ENCODE measurements at regions not wholly inside any gene's neighbourhood (a gene's known extent, or its start where the extent isn't known, plus 50 kb on each side); places are given as distances from the start of the nearest gene placed in this dataset.

- DNase-seq: no peak
- Histone ChIP-seq H3K4me1 (ENCODE audit: insufficient read depth, low read length) (no peaks in the 10 kb centered on the region), H3K4me3 (ENCODE audit: low read depth in 1 of 2, low read length in 2 of 2) (no peak overlapping the region), H3K27me3 (ENCODE audit: insufficient read depth, low read length, poor library complexity) (no peaks in the 10 kb centered on the region), H3K9ac (ENCODE audit: low read depth, low read length) (no peak overlapping the region), H3K27ac (ENCODE audit: low read length) (no peak overlapping the region), H3K9me3 (ENCODE audit: insufficient read depth, low read length, severe bottlenecking) (no peaks in the 10 kb centered on the region), H3K4me2 (ENCODE audit: insufficient read depth, low read length) (no peak overlapping the region), H3K36me3 (ENCODE audit: insufficient read depth, low read length) (no peaks in the 10 kb centered on the region), H4K20me1 (ENCODE audit: insufficient read depth, low read length) (no peaks in the 10 kb centered on the region), H3K79me2 (ENCODE audit: insufficient read depth, low read length) (no peaks in the 10 kb centered on the region), H2AFZ (ENCODE audit: low read depth, low read length) (no peak overlapping the region)
- TF ChIP-seq EZH2 (IDR thresholded peaks at IDR 0.05; ENCODE audit: borderline replicate concordance, low read depth, low read length, severe bottlenecking) (no peak), CTCF (IDR thresholded peaks at IDR 0.05; ENCODE audit: borderline replicate concordance, extremely low read depth, low read length, poor library complexity, severe bottlenecking) (no peak)
- no peak for ATAC-seq (ENCODE audit: insufficient read depth, low read depth)
Observed at GRCh38 chr4:107478327-107478980, 241.6 kb downstream of the PAPSS1 start.

- no peak for TF ChIP-seq CTCF (IDR thresholded peaks at IDR 0.05; ENCODE audit: borderline replicate concordance, extremely low read depth, low read length, poor library complexity, severe bottlenecking)
- no peak for TF ChIP-seq EZH2 (IDR thresholded peaks at IDR 0.05; ENCODE audit: borderline replicate concordance, low read depth, low read length, severe bottlenecking)
- no peak overlapping the region for H3K4me3 ChIP-seq (ENCODE audit: low read depth in 1 of 2, low read length in 2 of 2)
- H3K36me3 ChIP-seq (ENCODE audit: insufficient read depth, low read length): no peaks in the 10 kb centered on the region
- no peaks in the 10 kb centered on the region for H3K4me1 ChIP-seq (ENCODE audit: insufficient read depth, low read length)
- no peaks in the 10 kb centered on the region for H4K20me1 ChIP-seq (ENCODE audit: insufficient read depth, low read length)
- no peaks in the 10 kb centered on the region for H3K79me2 ChIP-seq (ENCODE audit: insufficient read depth, low read length)
- DNase-seq: no peak
- no peak overlapping the region for H3K4me2 ChIP-seq (ENCODE audit: insufficient read depth, low read length)
- H3K27me3 ChIP-seq (ENCODE audit: insufficient read depth, low read length, poor library complexity): peaks cover 3% of the 10 kb centered on the region
- no peak overlapping the region for H3K9ac ChIP-seq (ENCODE audit: low read depth, low read length)
- no peak overlapping the region for H3K27ac ChIP-seq (ENCODE audit: low read length)
- no peak for ATAC-seq (ENCODE audit: insufficient read depth, low read depth)
- H3K9me3 ChIP-seq (ENCODE audit: insufficient read depth, low read length, severe bottlenecking): no peaks in the 10 kb centered on the region
- no peak overlapping the region for H2AFZ ChIP-seq (ENCODE audit: low read depth, low read length)
Observed at GRCh38 chr4:107473126-107473525, 246.9 kb downstream of the PAPSS1 start.

- H3K27ac ChIP-seq (ENCODE audit: low read length): no peak overlapping the region
- TF ChIP-seq EZH2 (IDR thresholded peaks at IDR 0.05; ENCODE audit: borderline replicate concordance, low read depth, low read length, severe bottlenecking) (no peak), CTCF (IDR thresholded peaks at IDR 0.05; ENCODE audit: borderline replicate concordance, extremely low read depth, low read length, poor library complexity, severe bottlenecking) (no peak)
Observed at GRCh38 chr4:107472265-107472948, 247.6 kb downstream of the PAPSS1 start.

More at GRCh38 chr4:107472265-107472948, 247.6 kb downstream of the PAPSS1 start:
- Histone ChIP-seq H3K4me3 (ENCODE audit: low read depth in 1 of 2, low read length in 2 of 2) (no peak overlapping the region), H3K27me3 (ENCODE audit: insufficient read depth, low read length, poor library complexity) (peaks cover 3% of the 10 kb centered on the region), H3K4me1 (ENCODE audit: insufficient read depth, low read length) (no peaks in the 10 kb centered on the region), H4K20me1 (ENCODE audit: insufficient read depth, low read length) (no peaks in the 10 kb centered on the region), H2AFZ (ENCODE audit: low read depth, low read length) (no peak overlapping the region), H3K9ac (ENCODE audit: low read depth, low read length) (no peak overlapping the region), H3K9me3 (ENCODE audit: insufficient read depth, low read length, severe bottlenecking) (no peaks in the 10 kb centered on the region), H3K36me3 (ENCODE audit: insufficient read depth, low read length) (no peaks in the 10 kb centered on the region), H3K79me2 (ENCODE audit: insufficient read depth, low read length) (no peaks in the 10 kb centered on the region), H3K4me2 (ENCODE audit: insufficient read depth, low read length) (no peak overlapping the region)
- no peak for DNase-seq
- no peak for ATAC-seq (ENCODE audit: insufficient read depth, low read depth)
